OCI-LY3 (cell line): ENCODE measurements at regions not wholly inside any gene's neighbourhood (a gene's known extent, or its start where the extent isn't known, plus 50 kb on each side); places are given as distances from the start of the nearest gene placed in this dataset.

Experiments
- H2AFZ ChIP-seq: fragments of 200-600, 300-600 bp; shearing (Covaris generic); 2 replicates; pipeline ENCODE4 v1.6.0; 2014; ENCODE audit warnings: antibody characterized with exemption, low read depth, low read length
- H3K27ac ChIP-seq: fragments of 200-600, 300-600 bp; sonication (generic); 2 replicates; pipeline ENCODE4 v1.5.1; 2014; ENCODE audit warnings: mild to moderate bottlenecking, low read length, moderate library complexity, mixed read lengths
- H3K27me3 ChIP-seq: fragments of 200-600, 300-600 bp; sonication (generic); 2 replicates; pipeline ENCODE4 v1.6.1; 2014; ENCODE audit warnings: low read depth, low read length, mixed read lengths
- H3K36me3 ChIP-seq: fragments of 200-600, 300-600 bp; sonication (generic); replicated peaks from 2 replicates; pipeline ENCODE3; 2014; ENCODE audit warnings: low read depth, low read length, mixed read lengths
- H3K4me1 ChIP-seq: fragments of 300-600, 200-600 bp; sonication (generic); 2 replicates; pipeline ENCODE4 v1.6.1; 2014; ENCODE audit warnings: low read length, mixed read lengths
- H3K4me2 ChIP-seq: fragments of 200-600, 300-600 bp; sonication (generic); 2 replicates; pipeline ENCODE4 v1.6.1; 2014; ENCODE audit warnings: low read length, mixed read lengths
- H3K4me3 ChIP-seq: fragments of 300-600, 200-600 bp; sonication (generic); 2 replicates; pipeline ENCODE4 v1.5.1; 2014; ENCODE audit warnings: antibody characterized with exemption, mild to moderate bottlenecking, low read length, moderate library complexity
- H3K79me2 ChIP-seq: fragments of 300-600, 200-600 bp; shearing (Covaris generic); 2 replicates; pipeline ENCODE4 v1.6.1; 2014; ENCODE audit warnings: mild to moderate bottlenecking, low read length, mixed read lengths
- H3K9ac ChIP-seq: fragments of 300-600, 200-600 bp; shearing (Covaris generic); 2 replicates; pipeline ENCODE4 v1.6.0; 2014; ENCODE audit warnings: mild to moderate bottlenecking, low read length, moderate library complexity
- H3K9me3 ChIP-seq: fragments of 200-600, 300-600 bp; shearing (Covaris generic); 2 replicates; pipeline ENCODE4 v1.6.1; 2014; ENCODE audit warnings: low read length, mixed read lengths; ENCODE audit not compliant: insufficient read depth
- H4K20me1 ChIP-seq: fragments of 200-600, 300-600 bp; sonication (generic); 2 replicates; pipeline ENCODE4 v1.6.1; 2016; ENCODE audit warnings: low read length, mixed read lengths; ENCODE audit not compliant: insufficient read depth
- CTCF ChIP-seq: fragments of 200-600, 300-600 bp; sonication (generic); IDR thresholded peaks from 2 replicates; pipeline ENCODE4 v1.5.1; 2014; ENCODE audit warnings: antibody characterized with exemption, low read length, low read depth
- EZH2phosphoT487 ChIP-seq: fragments of 200-600 bp; shearing (Covaris generic); IDR thresholded peaks from 2 replicates; pipeline ENCODE4 v1.6.1; 2018; ENCODE audit warnings: antibody characterized with exemption, mixed run types, low read depth

- Histone ChIP-seq H3K4me3 (no peak overlapping the region), H4K20me1 (no peaks in the 10 kb centered on the region), H3K4me2 (no peak overlapping the region), H3K9me3 (no peaks in the 10 kb centered on the region), H3K4me1 (peaks cover 11% of the 10 kb centered on the region), H3K36me3 (no peaks in the 10 kb centered on the region), H3K9ac (no peak overlapping the region), H3K79me2 (no peaks in the 10 kb centered on the region), H3K27me3 (no peaks in the 10 kb centered on the region), H2AFZ (no peak overlapping the region), H3K27ac (no peak overlapping the region)
- TF ChIP-seq EZH2phosphoT487 (no peak), CTCF (no peak)
Observed at GRCh38 chr14:61950340-61950739, 188.1 kb downstream of the SNAPC1 start.

GRCh38 chr14:61953602-61954001 is 191.4 kb downstream of the SNAPC1 start:
- 0 out of 2 replicates have a peak, but pooled peaks cover 3% of the 10 kb centered on the region for H3K9me3 ChIP-seq
- H4K20me1 ChIP-seq = no peaks in the 10 kb centered on the region
- TF ChIP-seq CTCF (no peak), EZH2phosphoT487 (no peak)
- no peaks in the 10 kb centered on the region for H3K36me3 ChIP-seq
- H2AFZ ChIP-seq = no peak overlapping the region
- no peak overlapping the region for H3K27ac ChIP-seq
- H3K9ac ChIP-seq = no peak overlapping the region
- no peaks in the 10 kb centered on the region for H3K79me2 ChIP-seq
- no peak overlapping the region for H3K4me2 ChIP-seq
- H3K4me3 ChIP-seq = no peak overlapping the region
- H3K4me1 ChIP-seq = peaks cover 11% of the 10 kb centered on the region
- no peaks in the 10 kb centered on the region for H3K27me3 ChIP-seq

DNA sequence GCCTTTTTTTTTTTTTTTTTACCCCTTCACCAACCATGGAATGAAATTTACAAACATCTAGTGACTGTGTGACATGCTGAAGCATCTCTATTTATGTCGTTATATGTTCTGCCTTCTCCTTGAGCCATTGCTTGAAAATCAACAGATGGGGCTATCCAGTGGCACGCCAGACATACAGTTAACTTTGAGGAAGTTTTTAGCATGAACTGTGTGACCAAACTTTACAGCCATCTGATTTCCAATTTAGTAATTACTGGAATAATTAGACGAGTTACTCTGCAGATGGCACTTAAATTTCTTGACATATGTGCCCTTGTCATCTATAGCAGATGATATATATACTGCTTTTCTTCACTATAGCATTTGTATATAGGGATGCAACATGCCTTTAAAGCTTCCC is 192.1 kb downstream of the SNAPC1 start:
- H3K27me3 ChIP-seq = no peaks in the 10 kb centered on the region
- H3K36me3 ChIP-seq = no peaks in the 10 kb centered on the region
- no peak overlapping the region for H3K9ac ChIP-seq
- TF ChIP-seq EZH2phosphoT487 (no peak), CTCF (no peak)
- H3K9me3 ChIP-seq = 0 out of 2 replicates have a peak, but pooled peaks cover 3% of the 10 kb centered on the region
- H4K20me1 ChIP-seq = no peaks in the 10 kb centered on the region
- H3K4me1 ChIP-seq = peaks cover 11% of the 10 kb centered on the region
- H3K4me3 ChIP-seq = no peak overlapping the region
- H3K4me2 ChIP-seq = no peak overlapping the region; the same call in 1 of the 2 replicates
- no peak overlapping the region for H2AFZ ChIP-seq
- no peaks in the 10 kb centered on the region for H3K79me2 ChIP-seq
- H3K27ac ChIP-seq = no peak overlapping the region

DNA sequence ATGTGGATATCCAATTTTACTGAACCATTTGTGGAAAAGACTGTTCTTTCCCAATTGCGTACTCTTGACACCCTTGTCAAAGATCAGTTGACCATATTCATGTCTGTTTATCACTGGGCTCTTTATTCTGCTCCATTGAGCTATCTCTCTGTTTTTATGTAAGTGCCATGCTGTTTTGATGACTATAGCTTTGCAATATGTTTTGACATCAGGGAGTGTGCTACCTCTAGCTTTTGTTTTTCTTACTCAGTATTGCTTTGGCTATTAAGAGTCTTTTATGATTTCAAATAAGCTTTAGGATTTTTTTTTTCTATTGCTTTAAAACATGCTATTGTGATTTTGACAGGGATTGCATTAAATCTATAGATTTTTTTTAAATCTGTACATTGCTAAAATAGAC is 194.3 kb downstream of the SNAPC1 start:
- H3K36me3 ChIP-seq = no peaks in the 10 kb centered on the region
- no peak for TF ChIP-seq CTCF
- no peak for TF ChIP-seq EZH2phosphoT487
- no peaks in the 10 kb centered on the region for H3K79me2 ChIP-seq
- H3K27me3 ChIP-seq = no peaks in the 10 kb centered on the region
- no peak overlapping the region for H3K9ac ChIP-seq
- H3K4me3 ChIP-seq = no peak overlapping the region
- no peak overlapping the region for H2AFZ ChIP-seq
- no peak overlapping the region for H3K4me2 ChIP-seq
- peaks cover 11% of the 10 kb centered on the region for H3K4me1 ChIP-seq
- H3K9me3 ChIP-seq = 0 out of 2 replicates have a peak, but pooled peaks cover 3% of the 10 kb centered on the region
- no peak overlapping the region for H3K27ac ChIP-seq
- no peaks in the 10 kb centered on the region for H4K20me1 ChIP-seq
